Hematopoietic multipotent progenitor cell treated with erythropoietin and hydrocortisone succinate and interleukin-3 and kit ligand, for 6 days (in vitro differentiated cells): ENCODE measurements at regions not wholly inside any gene's neighbourhood (a gene's known extent, or its start where the extent isn't known, plus 50 kb on each side); places are given as distances from the start of the nearest gene placed in this dataset.

Experiments used
- DNase-seq: peaks from one replicate; pipeline ENCODE4 v3.0.0-alpha.2; 2015

DNA sequence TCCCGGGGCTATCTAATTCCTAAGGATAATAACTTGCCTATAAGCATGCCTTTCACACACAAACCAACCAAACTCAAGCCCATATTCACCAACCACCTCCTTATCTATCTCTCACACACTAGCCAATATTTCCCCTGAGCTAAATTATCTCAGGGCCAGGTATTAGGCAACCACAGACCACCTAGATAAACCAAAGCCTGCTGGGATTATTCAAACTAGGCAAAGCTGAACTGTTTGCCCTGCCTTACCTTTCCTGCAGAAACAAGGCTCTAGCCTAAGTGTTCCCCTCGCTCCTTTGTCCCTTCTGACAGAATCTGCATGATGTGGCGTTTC is 114.7 kb upstream of the EEA1 start:
- DNase-seq = peak; percentile 63

DNA sequence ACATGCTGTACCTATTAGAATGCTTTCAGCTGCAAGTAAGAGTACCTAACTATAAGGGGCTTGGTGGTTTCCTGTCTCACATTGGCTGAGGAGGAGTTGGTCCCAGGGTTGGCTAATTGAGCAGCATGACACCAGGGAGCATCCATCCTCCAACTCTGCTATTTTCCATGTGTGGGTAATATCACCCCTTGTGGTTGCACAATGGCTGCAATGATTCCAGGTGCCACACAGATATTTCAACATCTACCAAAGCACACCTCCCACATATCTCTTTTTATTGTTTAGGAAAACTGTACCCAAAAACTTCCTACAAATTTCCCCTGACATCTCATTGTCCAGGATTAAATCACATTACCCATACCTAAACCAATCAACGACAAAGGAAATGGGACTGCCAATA is 118.0 kb upstream of the EEA1 start:
- DNase-seq = no peak

DNA sequence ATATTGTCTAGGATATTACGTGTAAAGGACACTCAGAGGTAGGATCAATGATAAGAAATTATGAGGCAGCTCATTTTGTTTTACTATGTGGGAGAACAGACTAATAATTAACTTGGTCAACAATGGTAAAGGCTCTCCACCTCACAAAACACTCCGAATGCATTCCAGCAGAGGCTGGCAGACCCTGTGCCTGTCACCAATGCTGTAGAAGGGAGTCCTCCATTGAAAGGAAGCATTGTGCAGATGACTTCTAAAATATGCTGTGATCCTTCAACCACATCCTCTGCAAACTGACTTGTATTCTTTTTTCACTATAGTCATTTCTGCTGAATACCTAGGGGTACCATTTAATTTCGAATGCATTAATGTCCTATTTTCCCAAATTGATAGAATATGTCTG is 119.6 kb upstream of the EEA1 start:
- DNase-seq = no peak

DNA sequence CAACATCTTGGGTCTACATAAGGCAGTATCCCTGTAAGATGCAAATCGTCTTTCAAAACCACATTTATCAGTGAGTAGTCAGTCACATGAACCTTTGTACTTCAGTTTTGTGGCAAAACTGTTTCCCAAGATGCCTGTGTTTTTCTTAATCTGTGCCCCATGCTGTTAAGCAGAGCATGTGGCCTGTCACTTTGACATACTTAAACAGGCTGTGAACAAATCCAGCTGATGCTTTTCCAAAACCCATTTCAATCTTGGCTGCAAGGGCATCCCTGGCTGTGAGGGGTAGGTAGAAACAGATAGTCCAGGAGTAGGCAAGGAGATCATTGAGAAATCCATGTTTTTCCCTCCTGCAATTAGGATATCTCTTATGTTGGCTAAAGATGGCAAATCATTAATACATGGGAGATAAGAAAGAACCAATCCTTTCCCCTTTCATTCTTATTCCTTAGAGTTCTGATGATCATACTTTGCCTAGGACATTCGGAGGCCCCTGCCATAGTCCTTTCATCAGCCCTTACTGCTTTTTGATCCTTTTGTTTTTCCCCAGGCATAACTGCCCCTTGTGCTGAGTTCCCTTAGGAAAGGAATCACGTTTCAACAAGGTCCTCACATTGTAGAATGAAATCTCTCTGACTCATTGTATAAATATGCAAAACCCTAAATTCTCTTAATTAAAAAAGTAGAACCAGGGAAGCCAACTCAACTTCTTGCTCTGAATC is 121.1 kb upstream of the EEA1 start:
- DNase-seq = no peak

DNA sequence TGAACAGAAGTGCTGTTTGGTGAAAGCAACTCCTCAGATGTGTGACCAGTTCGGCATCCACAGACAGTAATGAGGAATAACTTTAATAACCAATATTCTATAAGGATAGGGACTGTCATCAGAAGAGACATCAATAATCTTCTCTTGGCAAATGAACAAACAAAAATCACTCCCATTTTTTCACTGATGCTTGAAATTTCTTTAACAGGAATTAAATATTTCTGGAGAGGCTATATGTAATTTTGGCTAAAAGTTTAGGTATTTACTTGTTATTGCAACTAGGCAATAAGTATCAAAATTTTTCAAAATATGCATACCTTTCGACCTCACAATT is 121.6 kb upstream of the EEA1 start:
- no peak for DNase-seq

DNA sequence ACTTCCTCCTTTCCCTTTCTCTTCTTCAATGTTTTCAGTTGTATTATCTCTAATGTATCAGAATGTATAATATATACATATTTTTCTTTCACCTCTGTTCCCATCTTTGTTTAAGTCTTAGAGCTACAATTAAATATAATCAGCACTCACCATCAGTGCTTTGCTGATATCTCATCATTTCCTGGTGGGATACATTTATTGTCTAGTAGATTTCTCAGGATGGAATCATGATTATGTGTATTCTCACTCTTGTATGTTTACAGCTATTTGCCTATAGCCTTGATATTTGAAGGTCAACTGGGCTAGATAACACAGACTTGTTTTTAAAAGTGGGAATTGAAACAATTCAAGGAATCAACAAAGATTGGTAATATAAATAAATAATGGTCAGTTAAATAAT is 124.9 kb upstream of the EEA1 start:
- DNase-seq = no peak

DNA sequence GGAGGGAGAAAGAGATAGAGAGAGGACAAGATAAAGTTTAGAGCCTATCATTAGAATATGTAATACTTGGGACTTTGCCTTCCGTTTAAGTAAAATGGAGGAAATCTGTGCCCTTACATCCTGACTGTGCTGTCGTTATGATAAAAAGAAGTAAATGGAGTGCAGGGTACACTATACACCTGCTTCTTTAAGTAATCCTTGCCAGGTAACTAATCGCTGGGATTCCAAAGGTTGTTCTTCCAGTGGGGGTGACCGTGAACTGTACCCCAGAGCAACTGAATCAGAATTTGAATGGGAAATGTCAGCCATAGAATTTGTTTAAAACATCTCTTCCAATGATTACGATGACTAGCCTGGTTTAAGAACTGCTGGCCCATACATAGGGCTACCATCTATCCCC is 126.1 kb upstream of the EEA1 start:
- no peak for DNase-seq

DNA sequence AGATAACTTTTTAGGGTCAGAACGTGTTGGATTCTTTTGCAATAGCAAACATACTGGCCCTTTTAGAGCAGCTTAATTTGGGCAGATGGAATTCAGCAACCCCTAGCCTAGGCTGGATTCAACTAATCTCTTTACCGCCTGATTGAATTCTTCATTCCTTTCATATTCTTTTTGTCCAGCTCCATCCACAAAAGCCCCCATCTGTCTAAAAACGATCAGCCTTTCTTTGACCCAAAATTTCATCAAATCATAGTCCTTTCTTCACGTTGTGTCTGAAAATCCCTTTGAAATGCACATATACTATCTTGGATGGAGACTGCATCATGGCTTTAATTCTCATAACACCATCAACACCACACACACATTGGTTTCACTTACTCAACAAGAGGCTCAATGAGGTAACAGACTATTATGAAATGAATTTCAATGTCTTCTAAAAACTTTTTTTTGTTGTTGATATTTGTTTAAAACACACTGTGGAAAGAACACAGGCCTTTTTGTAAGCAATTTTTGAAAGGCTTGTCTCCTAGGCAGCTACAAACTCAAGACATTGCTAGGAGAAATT is 128.0 kb upstream of the EEA1 start:
- no peak for DNase-seq

DNA sequence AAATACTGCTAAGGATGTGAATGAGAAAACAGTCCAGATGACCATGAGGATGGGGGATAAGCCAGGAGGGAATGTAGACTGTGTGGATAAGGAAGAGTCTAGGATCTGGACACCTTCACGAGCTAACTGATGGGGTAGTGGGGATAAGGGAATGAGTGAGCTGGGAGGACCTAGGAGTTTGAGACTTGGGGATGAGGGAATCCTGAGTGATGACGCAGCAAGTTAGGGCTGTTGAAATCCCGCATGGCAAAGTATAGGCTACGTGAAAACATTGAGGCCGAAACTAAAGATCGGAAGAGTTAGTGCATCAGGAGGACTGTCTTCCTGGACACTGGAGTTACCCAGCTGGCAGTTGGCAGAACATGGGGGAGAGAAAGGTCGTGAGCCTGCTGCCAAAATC is 129.2 kb upstream of the EEA1 start:
- no peak for DNase-seq

DNA sequence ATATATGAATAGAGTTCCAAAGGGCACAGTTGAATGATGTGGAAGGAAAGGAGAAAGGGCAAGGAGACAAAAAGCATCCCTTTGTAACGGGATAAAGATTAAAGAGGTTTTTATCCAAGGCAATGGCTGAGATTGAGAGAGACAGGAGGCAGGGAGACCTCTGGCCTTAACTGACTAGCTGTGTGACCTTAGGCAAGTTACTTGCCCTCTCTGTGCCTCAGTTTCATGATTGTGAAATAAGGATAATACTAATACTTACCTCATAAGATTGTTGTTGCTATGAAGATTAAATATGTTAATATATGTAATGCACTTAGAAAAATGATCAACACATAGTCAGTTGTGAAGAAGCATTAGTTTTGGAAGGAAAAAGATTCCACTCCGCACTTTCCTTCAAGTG is 130.2 kb upstream of the EEA1 start:
- no peak for DNase-seq

DNA sequence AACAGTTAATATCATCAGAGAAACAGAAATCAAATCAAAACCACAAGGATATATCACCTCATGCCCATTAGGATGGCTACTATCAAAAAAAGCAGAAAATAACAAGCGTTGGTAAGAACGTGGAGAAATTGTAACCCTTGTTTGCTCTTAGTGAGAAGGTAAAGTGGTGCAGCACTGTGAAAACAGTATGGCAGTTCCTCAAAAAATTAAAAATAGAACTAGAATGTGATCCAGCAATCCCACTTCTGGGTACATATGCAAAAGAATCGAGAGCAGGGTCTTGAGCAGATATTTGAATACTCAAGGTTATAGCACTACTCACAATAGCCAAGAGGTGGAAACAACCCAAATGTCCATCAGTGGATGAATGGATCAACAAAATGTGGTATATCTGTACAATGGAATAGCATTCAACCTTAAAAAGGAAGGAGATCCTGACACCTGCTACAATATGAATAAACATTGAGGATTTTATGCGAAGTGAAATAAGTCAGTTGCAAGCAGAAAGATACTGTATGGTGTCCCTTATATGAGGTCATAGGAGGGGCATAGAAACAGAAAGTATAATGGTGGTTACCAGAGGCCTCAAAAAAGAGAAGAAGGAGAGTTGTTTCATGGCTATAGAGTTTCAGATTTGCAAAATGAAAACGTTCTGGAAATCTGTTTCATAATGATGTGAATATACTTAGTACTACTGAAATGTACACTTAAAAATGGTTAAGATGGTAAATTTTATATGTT is 131.0 kb upstream of the EEA1 start:
- DNase-seq = no peak

DNA sequence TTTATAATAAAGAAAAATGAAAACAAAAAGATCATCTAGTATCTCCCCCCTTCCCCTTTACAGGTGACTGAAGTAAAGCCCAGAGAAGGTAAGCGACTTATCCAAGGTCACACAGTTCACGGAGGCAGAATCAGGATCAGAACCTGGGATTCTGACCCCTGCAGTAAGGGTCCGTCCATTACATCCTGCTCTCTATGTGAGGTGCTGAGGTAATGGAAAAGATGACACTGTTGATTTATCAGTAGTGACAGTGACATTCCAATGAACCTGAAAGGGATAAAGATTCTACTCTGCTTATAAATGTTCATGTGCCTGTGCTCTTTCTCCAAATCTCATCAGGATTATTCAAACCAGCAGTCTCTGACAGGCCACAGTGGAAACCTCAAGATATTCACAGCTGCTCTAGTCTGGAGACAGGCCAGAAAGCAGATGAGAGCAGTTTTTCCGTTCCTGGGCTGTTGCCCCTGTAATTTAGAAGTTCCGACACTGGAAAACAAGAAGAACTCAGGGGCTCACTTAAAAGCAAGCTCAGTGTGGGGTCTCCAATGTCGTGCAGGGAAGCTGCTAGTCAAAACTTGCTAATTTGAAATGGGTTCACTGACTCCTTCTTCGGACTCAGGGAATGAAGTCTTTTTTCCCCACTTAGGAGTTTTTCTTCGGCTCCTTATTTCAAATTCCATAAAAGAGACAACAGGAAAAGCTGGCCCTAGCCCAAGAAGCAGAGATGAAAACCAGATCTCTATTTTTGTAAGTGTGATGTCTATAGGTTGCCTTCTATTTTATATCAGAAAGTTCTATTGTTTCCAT is 131.8 kb upstream of the EEA1 start:
- DNase-seq = no peak

DNA sequence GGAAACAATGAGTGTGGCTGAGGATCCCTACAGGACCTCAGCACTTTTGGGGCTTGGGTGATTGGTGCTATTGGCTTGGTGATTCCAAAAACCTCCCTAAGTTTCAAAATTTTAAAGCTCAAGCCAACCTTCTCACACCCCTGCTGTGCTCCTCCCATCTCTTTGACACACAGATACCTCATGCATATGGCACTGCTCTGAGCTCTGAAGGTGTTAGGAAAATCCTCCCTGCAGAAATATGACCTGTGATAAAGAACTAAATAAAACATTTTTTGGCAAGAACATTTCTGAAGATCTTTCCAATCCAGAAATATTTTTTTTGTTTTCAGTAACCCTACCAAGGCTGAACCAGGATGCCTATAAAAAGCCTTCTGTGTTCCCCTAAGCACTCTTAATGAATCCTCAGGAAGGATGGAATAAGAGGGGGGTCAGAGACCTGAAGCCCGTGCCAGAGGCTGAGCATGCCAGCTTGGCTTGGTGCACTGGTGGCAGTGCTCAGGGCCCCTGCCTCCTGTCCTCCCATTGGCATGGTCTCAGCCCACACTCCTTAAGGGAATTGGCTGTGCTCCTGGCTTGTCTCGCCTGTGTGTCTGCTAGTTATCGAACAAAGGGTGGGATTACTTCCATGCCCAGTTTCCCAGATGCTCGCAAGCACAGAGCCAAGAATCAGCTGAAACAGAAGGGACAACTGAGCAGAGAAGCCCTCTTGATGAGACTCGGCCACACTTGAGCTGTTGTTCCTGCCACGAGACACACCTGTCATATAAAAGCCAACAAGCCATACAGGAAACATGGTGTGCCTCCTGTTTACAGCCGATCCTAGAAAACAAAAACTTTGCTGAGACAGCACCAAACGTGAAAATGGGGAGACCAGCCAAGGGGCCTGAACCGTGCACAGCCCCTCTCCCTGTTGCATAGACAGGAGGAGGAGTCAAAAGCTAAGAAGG is 132.7 kb upstream of the EEA1 start:
- DNase-seq = no peak

DNA sequence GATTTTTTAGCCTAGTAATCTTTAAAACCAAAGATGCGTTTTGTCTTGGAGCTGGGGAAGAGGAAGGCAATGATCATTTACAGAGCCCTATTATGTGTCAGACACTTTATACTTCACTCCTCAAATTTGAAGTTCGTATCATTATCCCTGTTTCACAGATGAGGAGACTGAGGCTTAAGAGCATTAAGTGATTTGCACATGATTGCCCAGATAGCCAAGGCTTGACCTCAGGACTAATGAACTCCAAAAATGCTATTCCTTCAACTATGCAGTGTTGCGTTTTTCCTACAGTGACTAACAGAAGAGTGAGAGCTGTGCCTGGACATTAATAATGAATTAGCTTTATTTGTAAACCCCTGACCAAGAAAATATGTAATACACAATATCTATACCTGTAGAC is 136.8 kb upstream of the EEA1 start:
- no peak for DNase-seq

DNA sequence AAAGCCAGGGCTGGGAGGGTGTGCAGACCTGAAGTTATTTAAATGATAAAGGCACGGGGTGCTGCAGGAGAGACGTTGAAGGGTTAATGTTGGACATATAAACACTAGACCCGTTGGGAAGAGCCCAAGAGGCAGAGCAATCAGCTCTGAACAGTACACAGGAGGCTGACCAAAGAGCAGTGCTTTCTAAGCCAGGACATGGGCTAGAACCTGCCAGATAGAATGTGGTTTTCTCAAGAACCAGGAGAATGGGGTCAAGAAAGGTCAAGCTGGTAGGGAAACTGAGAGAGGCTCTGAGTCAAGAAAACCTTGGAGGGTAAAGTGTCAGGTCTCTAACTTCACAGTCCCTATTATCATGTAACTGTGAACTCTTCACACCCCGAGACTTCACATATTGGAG is 143.2 kb upstream of the EEA1 start:
- no peak for DNase-seq

DNA sequence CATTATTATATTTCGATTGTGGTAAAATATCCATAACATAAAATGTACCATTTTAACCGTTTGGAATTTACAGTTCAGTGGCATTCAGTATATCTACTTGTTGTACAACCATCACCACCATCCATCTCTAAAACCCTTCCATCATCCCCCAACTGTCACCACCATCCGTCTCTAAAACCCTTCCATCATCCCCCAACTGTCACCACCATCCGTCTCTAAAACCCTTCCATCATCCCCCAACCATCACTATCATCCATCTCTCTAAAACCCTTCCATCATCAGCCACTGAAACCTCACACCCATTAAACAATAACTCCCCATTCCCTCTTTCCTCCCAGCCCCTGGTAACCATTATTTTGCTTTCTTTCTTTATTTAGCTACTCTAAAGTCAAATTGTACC is 144.2 kb upstream of the EEA1 start:
- no peak for DNase-seq

DNA sequence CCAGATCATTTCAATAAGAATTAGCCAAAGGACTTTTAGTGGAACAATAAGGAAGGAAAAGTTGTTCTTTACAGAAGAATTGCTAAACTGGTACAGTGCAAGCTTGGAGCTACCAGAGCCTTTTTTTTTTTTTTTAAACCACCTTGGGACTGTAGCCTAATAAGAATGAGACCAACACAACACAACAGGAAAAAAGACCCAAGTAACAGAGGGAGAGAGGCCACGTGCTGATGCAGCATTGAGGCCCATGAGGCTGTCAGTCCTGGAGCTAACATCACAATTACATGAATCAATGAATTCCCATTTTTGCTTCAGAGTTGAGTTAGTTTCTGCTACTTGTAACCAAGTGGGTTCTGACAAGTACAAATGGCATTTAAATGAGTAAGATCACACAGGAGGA is 149.0 kb upstream of the EEA1 start:
- DNase-seq = no peak

DNA sequence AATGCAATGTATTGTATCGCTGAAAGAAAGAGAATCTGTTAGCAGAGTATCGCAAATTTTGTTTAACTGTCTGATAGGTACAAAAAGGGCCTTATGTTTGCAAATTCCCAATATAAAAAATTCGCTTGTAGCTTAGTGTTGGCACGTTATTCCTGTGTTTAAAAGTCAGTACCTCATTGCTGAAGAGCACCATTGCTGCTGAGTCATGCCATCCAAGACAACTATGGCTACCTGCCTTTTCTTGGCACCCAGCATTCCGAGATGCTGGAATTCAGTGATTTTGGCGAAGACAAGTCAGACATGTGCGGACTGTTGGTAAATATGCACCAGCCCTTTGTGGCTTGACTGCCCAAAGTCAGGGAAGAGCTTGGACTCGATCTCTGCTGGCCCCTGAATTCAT is 149.5 kb upstream of the EEA1 start:
- DNase-seq = no peak

DNA sequence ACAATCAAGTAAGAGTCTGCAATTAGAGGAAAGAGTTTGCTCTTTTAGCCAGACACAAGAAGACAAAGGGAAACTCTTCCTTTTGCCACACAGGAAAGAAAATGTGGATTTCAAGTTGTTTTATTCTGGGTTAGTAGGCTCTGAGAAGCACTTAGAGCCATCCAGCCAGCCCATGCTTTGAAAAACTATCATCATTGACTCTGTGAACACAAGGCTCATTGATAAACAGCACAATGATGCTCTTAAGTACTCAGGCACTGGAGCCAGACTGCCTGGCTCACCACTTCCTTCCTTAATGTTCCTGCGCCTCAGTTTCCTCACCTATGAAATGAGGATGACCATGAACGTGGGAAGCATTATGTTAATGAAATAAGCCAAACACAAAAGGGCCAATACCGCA is 150.2 kb upstream of the EEA1 start:
- DNase-seq = no peak

DNA sequence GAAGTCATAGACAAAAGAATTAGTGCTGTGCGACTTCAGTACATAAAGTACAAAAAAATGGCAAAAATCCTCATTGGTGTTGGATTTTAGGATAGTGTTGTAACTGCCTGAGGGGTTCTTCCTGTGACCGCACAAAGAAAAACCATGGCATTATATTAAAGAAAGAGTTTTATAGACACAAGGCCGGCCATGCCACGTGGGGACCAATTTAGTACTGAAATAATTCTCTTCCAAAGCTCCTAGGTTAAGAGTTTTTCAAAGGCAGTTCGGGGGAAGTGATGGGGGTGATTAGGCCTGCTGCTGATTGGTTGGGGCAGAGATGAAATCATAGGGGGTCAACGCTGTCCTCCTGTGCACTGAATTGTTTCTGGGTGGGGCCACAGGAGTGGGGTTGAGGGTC is 150.9 kb upstream of the EEA1 start:
- DNase-seq = no peak

DNA sequence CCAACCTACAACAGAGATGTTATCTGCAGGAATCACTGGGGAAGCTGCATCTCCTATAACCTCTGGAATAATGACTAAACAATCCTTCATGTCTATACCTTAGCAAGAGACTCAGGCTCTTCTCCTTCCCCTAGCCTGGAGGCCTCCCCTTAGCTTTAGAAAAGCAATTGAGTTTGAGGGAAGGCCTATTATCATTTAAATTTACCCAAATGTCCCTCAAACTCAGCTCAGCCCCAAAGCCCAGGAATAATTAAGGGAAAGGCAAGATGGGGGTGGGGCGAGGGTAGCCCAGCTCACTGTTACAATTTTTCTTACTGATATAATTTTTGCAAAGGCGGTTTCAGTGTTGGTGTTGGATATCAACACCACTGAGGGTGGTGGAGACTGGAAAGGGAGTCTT is 151.4 kb upstream of the EEA1 start:
- DNase-seq = no peak

DNA sequence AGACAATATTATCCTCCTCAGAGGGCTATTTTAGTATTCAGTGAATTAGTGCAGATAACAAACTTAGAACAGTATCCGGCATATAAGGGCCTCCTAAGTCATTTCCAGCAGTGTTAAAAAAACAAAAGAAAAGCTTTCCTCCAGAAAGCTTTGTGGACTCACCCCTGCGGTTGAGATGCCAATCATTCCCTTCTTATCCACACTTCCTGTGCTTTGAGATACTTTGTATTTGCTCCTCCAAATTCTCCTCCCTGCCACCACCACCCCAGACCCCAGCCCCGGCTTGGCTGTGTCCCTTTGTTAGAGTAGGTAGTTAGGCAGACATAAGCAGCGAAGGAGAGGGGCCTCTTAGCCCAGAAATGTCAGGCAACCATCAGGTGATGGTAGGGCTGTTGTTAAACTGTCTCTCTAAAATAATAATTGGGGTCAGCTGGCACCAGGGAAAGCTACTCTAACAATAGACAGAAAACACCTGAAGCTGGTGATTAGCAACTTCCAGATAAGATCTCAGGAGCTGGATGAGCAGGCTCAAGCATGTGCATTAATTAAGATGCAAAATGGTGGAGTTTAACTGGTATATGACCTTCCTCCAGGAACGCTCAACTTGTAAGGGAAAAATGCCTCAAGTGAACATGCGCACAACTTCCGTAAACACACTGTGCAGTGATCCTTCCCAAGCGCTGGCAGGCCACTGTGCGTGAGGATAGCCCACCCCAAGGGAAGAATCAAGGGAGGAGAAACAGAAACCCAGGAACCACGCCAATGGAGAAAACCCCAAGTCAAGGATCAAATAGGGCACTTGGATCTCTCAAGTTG is 152.1 kb upstream of the EEA1 start:
- DNase-seq = no peak
